SU-DHL-6 (cell line): ENCODE measurements at regions not wholly inside any gene's neighbourhood (a gene's known extent, or its start where the extent isn't known, plus 50 kb on each side); places are given as distances from the start of the nearest gene placed in this dataset.

Experiments used
- EZH2phosphoT487 ChIP-seq: fragments of 200-600 bp; sonication (generic), shearing (Covaris generic); conservative IDR thresholded peaks from 2 replicates; pipeline ENCODE4 v1.6.1; 2018; ENCODE audit warnings: mild to moderate bottlenecking, antibody characterized with exemption, low read length, moderate library complexity, mixed read lengths
- TF ChIP-seq, protein P1 (sequence below): fragments of 200-600 bp; sonication (generic); IDR thresholded peaks from one replicate; pipeline ENCODE4 v1.5.1; 2017; ENCODE audit warnings: antibody characterized with exemption, mild to moderate bottlenecking, low read length, moderate library complexity; ENCODE audit not compliant: insufficient read depth, poor library complexity, severe bottlenecking

- TF ChIP-seq EZH2phosphoT487: no peak
- TF ChIP-seq, protein P1, sequence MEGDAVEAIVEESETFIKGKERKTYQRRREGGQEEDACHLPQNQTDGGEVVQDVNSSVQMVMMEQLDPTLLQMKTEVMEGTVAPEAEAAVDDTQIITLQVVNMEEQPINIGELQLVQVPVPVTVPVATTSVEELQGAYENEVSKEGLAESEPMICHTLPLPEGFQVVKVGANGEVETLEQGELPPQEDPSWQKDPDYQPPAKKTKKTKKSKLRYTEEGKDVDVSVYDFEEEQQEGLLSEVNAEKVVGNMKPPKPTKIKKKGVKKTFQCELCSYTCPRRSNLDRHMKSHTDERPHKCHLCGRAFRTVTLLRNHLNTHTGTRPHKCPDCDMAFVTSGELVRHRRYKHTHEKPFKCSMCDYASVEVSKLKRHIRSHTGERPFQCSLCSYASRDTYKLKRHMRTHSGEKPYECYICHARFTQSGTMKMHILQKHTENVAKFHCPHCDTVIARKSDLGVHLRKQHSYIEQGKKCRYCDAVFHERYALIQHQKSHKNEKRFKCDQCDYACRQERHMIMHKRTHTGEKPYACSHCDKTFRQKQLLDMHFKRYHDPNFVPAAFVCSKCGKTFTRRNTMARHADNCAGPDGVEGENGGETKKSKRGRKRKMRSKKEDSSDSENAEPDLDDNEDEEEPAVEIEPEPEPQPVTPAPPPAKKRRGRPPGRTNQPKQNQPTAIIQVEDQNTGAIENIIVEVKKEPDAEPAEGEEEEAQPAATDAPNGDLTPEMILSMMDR: no peak
These were observed 362.7 kb downstream of the IPMK start for GRCh38 chr10:57905010-57905409.
